Gastrocnemius medialis (tissue), 4 donors: ENCODE measurements at regions not wholly inside any gene's neighbourhood (a gene's known extent, or its start where the extent isn't known, plus 50 kb on each side); places are given as distances from the start of the nearest gene placed in this dataset.

ENCODE experiments used
- CTCF ChIP-seq, 5 experiments: fragments of 450-650 bp in 3 of 5; fragments of 200-600 bp in 2 of 5; sonication (generic) in 2 of 5; IDR thresholded peaks in 4 of 5; conservative IDR thresholded peaks in 1 of 5; 1 replicate in 4 of 5; 2 replicates in 1 of 5; pipeline ENCODE4 v1.5.1; 2016 to 2019; ENCODE audit warnings: antibody characterized with exemption in 5 of 5, mild to moderate bottlenecking in 3 of 5, moderate library complexity in 3 of 5
- POLR2A ChIP-seq, 2 donors: fragments of 450-650 bp; IDR thresholded peaks; one replicate each; pipeline ENCODE4 v1.6.1; 2017; ENCODE audit warnings: antibody characterized with exemption in 2 of 2, mild to moderate bottlenecking in 2 of 2, moderate library complexity in 2 of 2

- no peak for TF ChIP-seq CTCF (IDR thresholded peaks at IDR 0.05 in 4 of 5, conservative IDR thresholded peaks at IDR 0.05 in 1 of 5)
- TF ChIP-seq POLR2A (IDR thresholded peaks at IDR 0.05) = no peak
Observed at GRCh38 chr2:187011206-187011832, 162.3 kb upstream of the ZSWIM2 start.
